ENCODE measurements at regions not wholly inside any gene's neighbourhood (a gene's known extent, or its start where the extent isn't known, plus 50 kb on each side); places are given as distances from the start of the nearest gene placed in this dataset.
A peak's percentile ranks its signal among the peaks of the same experiment; 100 is the strongest.
"Not testable (repeated sequence)": the region's sequence is repeated elsewhere in the genome, so short reads cannot be mapped to it uniquely, and the experiment has no call there.

- DNase-seq (ENCODE audit: low read depth): no peak
Observed at GRCh38 chr4:38330936-38331335, 333.1 kb upstream of the KLF3 start.

GRCh38 chr4:38332699-38333098, 331.3 kb upstream of the KLF3 start:
- DNase-seq (ENCODE audit: low read depth): no peak

GRCh38 chr4:38333219-38333618, 330.8 kb upstream of the KLF3 start:
- DNase-seq (ENCODE audit: low read depth): no peak

- no peak for DNase-seq (ENCODE audit: low read depth)
Observed at GRCh38 chr4:38334791-38335190, 329.2 kb upstream of the KLF3 start.

- not testable (repeated sequence) for DNase-seq (ENCODE audit: low read depth)
Observed at GRCh38 chr4:38338939-38339338, 325.1 kb upstream of the KLF3 start.

GRCh38 chr4:38343608-38344007, 320.4 kb upstream of the KLF3 start:
- no peak for DNase-seq (ENCODE audit: low read depth)

GRCh38 chr4:38344929-38345328, 319.1 kb upstream of the KLF3 start:
- DNase-seq (ENCODE audit: low read depth): no peak

GRCh38 chr4:38347251-38347650, 316.7 kb upstream of the KLF3 start:
- DNase-seq (ENCODE audit: low read depth): no peak

- no peak for DNase-seq (ENCODE audit: low read depth)
Observed at GRCh38 chr4:38354421-38354820, 309.6 kb upstream of the KLF3 start.

GRCh38 chr4:38354872-38355271, 309.1 kb upstream of the KLF3 start:
- no peak for DNase-seq (ENCODE audit: low read depth)

- DNase-seq (ENCODE audit: low read depth): no peak
Observed at GRCh38 chr4:38356686-38357085, 307.3 kb upstream of the KLF3 start.

- no peak for DNase-seq (ENCODE audit: low read depth)
Observed at GRCh38 chr4:38357546-38357945, 306.5 kb upstream of the KLF3 start.

GRCh38 chr4:38359113-38359512, 304.9 kb upstream of the KLF3 start:
- DNase-seq (ENCODE audit: low read depth): no peak

- no peak for DNase-seq (ENCODE audit: low read depth)
Observed at GRCh38 chr4:38360201-38360600, 303.8 kb upstream of the KLF3 start.

- DNase-seq (ENCODE audit: low read depth): no peak
Observed at GRCh38 chr4:38364383-38364963, 299.5 kb upstream of the KLF3 start.

- DNase-seq (ENCODE audit: low read depth): no peak
Observed at GRCh38 chr4:38365261-38365660, 298.7 kb upstream of the KLF3 start.

- no peak for DNase-seq (ENCODE audit: low read depth)
Observed at GRCh38 chr4:38365748-38366310, 298.2 kb upstream of the KLF3 start.

- no peak for DNase-seq (ENCODE audit: low read depth)
Observed at GRCh38 chr4:38366456-38366855, 297.5 kb upstream of the KLF3 start.

- no peak for DNase-seq (ENCODE audit: low read depth)
Observed at GRCh38 chr4:38366997-38367396, 297.0 kb upstream of the KLF3 start.

- DNase-seq (ENCODE audit: low read depth): no peak
Observed at GRCh38 chr4:38367642-38368174, 296.3 kb upstream of the KLF3 start.

- peak; percentile 84 for DNase-seq (ENCODE audit: low read depth)
Observed at GRCh38 chr4:38368613-38369012, 295.4 kb upstream of the KLF3 start.

GRCh38 chr4:38371391-38371851, 292.6 kb upstream of the KLF3 start:
- DNase-seq (ENCODE audit: low read depth): peak; percentile 88

GRCh38 chr4:38373375-38373774, 290.6 kb upstream of the KLF3 start:
- peak; percentile 32 for DNase-seq (ENCODE audit: low read depth)
